ENCODE measurements at regions not wholly inside any gene's neighbourhood (a gene's known extent, or its start where the extent isn't known, plus 50 kb on each side); places are given as distances from the start of the nearest gene placed in this dataset.

- H3K4me1 ChIP-seq (replicated peaks in 1 of 4; ENCODE audit: control insufficient read depth in 3 of 4, insufficient read depth in 4 of 4, low read length in 3 of 4): peaks cover 0 to 7% (median 2%) of the 10 kb centered on the region in 4 experiments; a peak in 2 of 7 replicates
- H3K18ac ChIP-seq (ENCODE audit: extremely low read depth, low read length): no peak overlapping the region
- TF ChIP-seq POU5F1 (IDR thresholded peaks at IDR 0.05; ENCODE audit: low read depth, low read length) (0 out of 2 replicates have a peak, but pooled peaks have one; percentile 55), CHD2 (IDR thresholded peaks at IDR 0.05; ENCODE audit: low read length) (no peak), NRF1 (IDR thresholded peaks at IDR 0.05; ENCODE audit: low read depth, low read length) (no peak), SP1 (IDR thresholded peaks at IDR 0.05; ENCODE audit: low read depth, low read length) (peak; percentile 74), GABPA (IDR thresholded peaks at IDR 0.05; ENCODE audit: borderline replicate concordance, insufficient read depth, low read length) (no peak), EP300 (IDR thresholded peaks at IDR 0.05; ENCODE audit: borderline replicate concordance in 1 of 2, low read depth in 2 of 2, low read length in 2 of 2) (peak in 1 of 2 experiments; percentile 48; a peak in 1 of 3 replicates), SP2 (IDR thresholded peaks at IDR 0.05; ENCODE audit: low read length) (no peak), JUND (IDR thresholded peaks at IDR 0.05; ENCODE audit: low read length) (no peak), TCF12 (IDR thresholded peaks at IDR 0.05; ENCODE audit: low read depth, low read length) (no peak), TEAD4 (IDR thresholded peaks at IDR 0.05; ENCODE audit: low read depth, low read length) (peak; percentile 55; the same call in 1 of the 2 replicates), MAFK (IDR thresholded peaks at IDR 0.05; ENCODE audit: low read depth, low read length) (no peak)
- peak overlapping the region; percentile 66 for H4K91ac ChIP-seq (replicated peaks; ENCODE audit: insufficient read length, low read length)
- no peak overlapping the region for H2BK15ac ChIP-seq (ENCODE audit: low read length)
- H3K79me2 ChIP-seq (ENCODE audit: control insufficient read depth in 1 of 2, insufficient read depth in 2 of 2, low read length in 2 of 2): no peaks in the 10 kb centered on the region
- no peak overlapping the region; the same call in 1 of the 2 replicates for H2AK5ac ChIP-seq (ENCODE audit: low read depth, low read length)
- H4K5ac ChIP-seq (ENCODE audit: insufficient read length, low read depth, low read length): peak overlapping the region; percentile 22
- no peak overlapping the region for H3K56ac ChIP-seq (replicated peaks; ENCODE audit: insufficient read length, low read depth, low read length)
- H3K27ac ChIP-seq (ENCODE audit: low read depth, low read length): no peak overlapping the region; the same call in 1 of the 2 replicates
- ChIA-PET POLR2A (ENCODE audit: partially characterized antibody) (no interaction called here), CTCF (ENCODE audit: partially characterized antibody) (no interaction called here)
- peak in 1 of 2 experiments; percentile 19 for DNase-seq (ENCODE audit: low read depth in 1 of 2, low spot score in 2 of 2)
- no peak overlapping the region; a peak in 1 of 4 replicates for H3K4me2 ChIP-seq (ENCODE audit: insufficient read depth in 1 of 2, low read depth in 2 of 2, low read length in 2 of 2)
- H3K27me3 ChIP-seq (replicated peaks in 1 of 4; ENCODE audit: control insufficient read depth in 3 of 4, extremely low read depth in 1 of 4, insufficient read depth in 3 of 4, low read length in 3 of 4): no peaks in the 10 kb centered on the region
- no peaks in the 10 kb centered on the region for H3K9me3 ChIP-seq (ENCODE audit: insufficient read depth in 2 of 2, low read depth in 1 of 2, low read length in 1 of 2)
- no peak overlapping the region for H2BK20ac ChIP-seq (ENCODE audit: low read length)
- 0% methylated on average over 1 of the region's 1 CpG; no CpG with 5 or more reads in 1 of the 2 experiments for WGBS, 2 experiments (ENCODE audit: extremely low coverage in 1 of 2, insufficient coverage in 1 of 2, insufficient read length in 1 of 2, insufficient replicate concordance in 2 of 2, low coverage in 1 of 2, low lambda C conversion rate in 2 of 2, missing lambda C conversion rate in 1 of 2)
- H2BK120ac ChIP-seq (replicated peaks; ENCODE audit: low read depth, low read length): no peak overlapping the region
- 0 out of 2 replicates have a peak overlapping the region, but pooled peaks have one; percentile 60 for H2BK12ac ChIP-seq (ENCODE audit: low read depth, low read length)
- no peaks in the 10 kb centered on the region for H3K23me2 ChIP-seq (ENCODE audit: low read depth, low read length)
- no peak overlapping the region for H3K4me3 ChIP-seq (ENCODE audit: extremely low read depth in 1 of 4, insufficient read depth in 2 of 4, low read depth in 3 of 4, low read length in 4 of 4)
- H4K8ac ChIP-seq (ENCODE audit: extremely low read depth, insufficient read depth, low read length): no peak overlapping the region
- no peak overlapping the region for H3K4ac ChIP-seq (replicated peaks; ENCODE audit: insufficient read length, low read depth, low read length)
- H3K23ac ChIP-seq (ENCODE audit: insufficient read length): no peak overlapping the region
- peak overlapping the region; percentile 73; the same call in 1 of the 2 replicates for H2BK5ac ChIP-seq (ENCODE audit: low read depth, low read length)
- H3K9ac ChIP-seq (replicated peaks in 1 of 4; ENCODE audit: extremely low read depth in 1 of 4, low read depth in 3 of 4, low read length in 3 of 4): no peak overlapping the region
- peak; percentile 98 for FAIRE-seq
- no peak overlapping the region for H2AFZ ChIP-seq (ENCODE audit: low read length)
- no peak overlapping the region for H3K14ac ChIP-seq (ENCODE audit: insufficient read length)
- H3K36me3 ChIP-seq (ENCODE audit: control insufficient read depth in 2 of 4, insufficient read depth in 4 of 4, low read length in 3 of 4): no peaks in the 10 kb centered on the region
- H3K79me1 ChIP-seq (ENCODE audit: low read depth, low read length): no peaks in the 10 kb centered on the region
- no peaks in the 10 kb centered on the region for H4K20me1 ChIP-seq (replicated peaks in 1 of 2; ENCODE audit: control insufficient read depth in 1 of 2, insufficient read depth in 2 of 2, low read length in 2 of 2)
Observed at GRCh38 chrX:138485767-138486166, 225.8 kb downstream of the FGF13 start.

All from H1 (cell line).